ENCODE measurements at regions not wholly inside any gene's neighbourhood (a gene's known extent, or its start where the extent isn't known, plus 50 kb on each side); places are given as distances from the start of the nearest gene placed in this dataset.

- TF ChIP-seq POLR2AphosphoS5 (IDR thresholded peaks at IDR 0.05; ENCODE audit: control insufficient read depth, insufficient read depth, low read depth, low read length) (no peak), EHMT2 (IDR thresholded peaks at IDR 0.05) (no peak), ZNF274 (IDR thresholded peaks at IDR 0.05; ENCODE audit: borderline replicate concordance, low read depth, low read length) (no peak), RFX5 (IDR thresholded peaks at IDR 0.05; ENCODE audit: low read depth, low read length) (no peak), CTCF (IDR thresholded peaks at IDR 0.05 in 2 of 3, conservative IDR thresholded peaks at IDR 0.05 in 1 of 3; ENCODE audit: insufficient read depth in 2 of 3, low read depth in 1 of 3, low read length in 3 of 3) (no peak), CREM (IDR thresholded peaks at IDR 0.05; ENCODE audit: low read depth) (no peak), ZNF609 (CRISPR knock-in tag; IDR thresholded peaks at IDR 0.05; ENCODE audit: borderline replicate concordance) (no peak), HDGF (IDR thresholded peaks at IDR 0.05) (no peak), KDM1A (IDR thresholded peaks at IDR 0.05) (no peak), RBM39 (optimal IDR thresholded peaks at IDR 0.05; ENCODE audit: low read depth, low read length) (no peak), MTF1 (CRISPR knock-in tag; IDR thresholded peaks at IDR 0.05; ENCODE audit: borderline replicate concordance) (no peak), EZH2 (IDR thresholded peaks at IDR 0.05; ENCODE audit: borderline replicate concordance, low read depth, low read length) (no peak), GTF3C2 (IDR thresholded peaks at IDR 0.05; ENCODE audit: borderline replicate concordance, extremely low read depth, insufficient read length) (no peak), HCFC1 (IDR thresholded peaks at IDR 0.05; ENCODE audit: low read depth, low read length) (no peak)
Measured at GRCh38 chr18:53948991-53949390, 275.5 kb downstream of the MBD2 start.

Measured in K562 (cell line).